ENCODE measurements at regions not wholly inside any gene's neighbourhood (a gene's known extent, or its start where the extent isn't known, plus 50 kb on each side); places are given as distances from the start of the nearest gene placed in this dataset.

- Histone ChIP-seq H3K9me3 (no peaks in the 10 kb centered on the region), H3K4me3 (no peak overlapping the region), H3K36me3 (ENCODE audit: low read depth) (no peaks in the 10 kb centered on the region), H3K4me1 (ENCODE audit: low read depth) (peaks cover 8% of the 10 kb centered on the region)
- intact Hi-C loops (cut with DNase I, micrococcal nuclease): no loop called here
- TF ChIP-seq CTCF (IDR thresholded peaks at IDR 0.05): no peak
- ATAC-seq (no peak), DNase-seq (no peak)
Observed at GRCh38 chr13:103514619-103515018, 448.4 kb upstream of the SLC10A2 start.

DNA sequence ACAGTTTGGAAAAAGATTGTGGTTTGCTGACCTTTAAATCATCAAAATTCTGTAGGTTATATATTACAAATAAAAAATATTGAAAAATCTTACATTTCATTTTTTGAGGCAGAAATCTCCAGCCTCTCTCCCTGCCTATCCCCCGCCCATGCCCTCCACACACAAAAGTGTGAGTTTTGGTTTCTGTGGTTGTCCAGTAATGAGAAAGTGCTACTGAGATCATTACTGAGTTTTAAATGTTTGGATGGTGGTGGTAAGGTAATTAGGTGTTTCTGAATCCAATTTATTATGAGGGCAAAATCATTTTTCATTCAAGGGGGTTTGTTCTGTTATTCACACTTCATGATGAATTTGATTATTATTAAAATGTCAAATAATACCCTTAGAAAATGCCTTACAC lies 448.0 kb upstream of the SLC10A2 start:
- peaks cover 8% of the 10 kb centered on the region for H3K4me1 ChIP-seq (ENCODE audit: low read depth)
- no peak for DNase-seq
- no peak for TF ChIP-seq CTCF (IDR thresholded peaks at IDR 0.05)
- no peaks in the 10 kb centered on the region for H3K9me3 ChIP-seq
- intact Hi-C loops (cut with DNase I, micrococcal nuclease): no loop called here
- no peaks in the 10 kb centered on the region for H3K36me3 ChIP-seq (ENCODE audit: low read depth)
- ATAC-seq: no peak
- H3K4me3 ChIP-seq: no peak overlapping the region

DNA sequence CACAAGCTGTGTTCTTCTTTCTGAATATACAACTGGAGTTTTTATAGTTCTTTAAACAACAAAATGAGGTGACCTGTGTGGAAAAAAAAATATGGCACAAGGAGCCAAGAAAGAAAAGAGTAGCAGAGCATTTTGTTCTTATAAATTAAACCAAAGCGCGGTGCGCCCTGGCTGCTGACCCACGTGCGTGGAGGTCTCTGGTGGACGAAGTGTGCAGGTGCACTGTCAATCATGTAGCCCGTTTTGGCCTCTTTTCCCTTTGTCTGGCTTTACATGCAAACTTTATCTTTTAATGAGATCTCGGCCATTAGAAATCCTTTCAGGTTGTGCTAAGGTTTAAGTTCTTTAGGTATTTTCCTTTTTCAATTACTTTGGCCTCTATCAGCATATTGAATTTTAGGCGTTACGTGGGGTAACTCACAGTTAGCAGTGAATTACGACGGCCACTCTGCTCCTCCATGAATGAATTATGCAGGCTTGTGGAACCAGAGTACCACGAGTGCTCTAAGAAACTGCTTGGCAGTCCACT lies 443.9 kb upstream of the SLC10A2 start:
- no peak for TF ChIP-seq CTCF (IDR thresholded peaks at IDR 0.05)
- Histone ChIP-seq H3K36me3 (ENCODE audit: low read depth) (no peaks in the 10 kb centered on the region), H3K9me3 (no peaks in the 10 kb centered on the region), H3K4me3 (no peak overlapping the region), H3K4me1 (ENCODE audit: low read depth) (no peaks in the 10 kb centered on the region)
- ATAC-seq (no peak), DNase-seq (no peak)
- intact Hi-C loops (cut with DNase I, micrococcal nuclease): no loop called here

DNA sequence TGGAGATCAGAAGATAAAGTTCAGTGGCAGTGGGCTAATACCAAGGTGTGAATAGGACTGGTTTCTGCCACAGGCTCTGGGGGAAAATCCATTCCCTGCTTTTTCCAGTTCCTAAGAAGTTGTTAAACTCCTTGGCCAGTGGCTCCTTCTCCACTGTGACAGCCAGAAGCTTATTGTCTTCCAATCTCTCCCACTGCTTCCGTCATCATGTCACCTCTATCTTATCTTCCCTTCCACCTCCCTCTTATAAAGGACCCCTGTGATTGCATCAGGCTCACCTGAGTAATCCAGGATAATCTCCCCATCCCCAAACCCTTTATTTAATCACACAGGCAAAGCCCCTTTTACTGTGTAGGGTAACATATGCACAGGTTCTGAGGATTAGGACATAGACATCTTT lies 431.2 kb upstream of the SLC10A2 start:
- Histone ChIP-seq H3K9me3 (no peaks in the 10 kb centered on the region), H3K36me3 (ENCODE audit: low read depth) (no peaks in the 10 kb centered on the region), H3K4me3 (no peak overlapping the region), H3K4me1 (ENCODE audit: low read depth) (no peaks in the 10 kb centered on the region)
- no peak for DNase-seq
- ATAC-seq: no peak
- intact Hi-C loops (cut with DNase I, micrococcal nuclease): no loop called here
- TF ChIP-seq CTCF (IDR thresholded peaks at IDR 0.05): no peak

GRCh38 chr13:103487841-103488240 lies 421.6 kb upstream of the SLC10A2 start:
- intact Hi-C loops (cut with DNase I, micrococcal nuclease): no loop called here
- no peak overlapping the region for H3K4me3 ChIP-seq
- H3K4me1 ChIP-seq (ENCODE audit: low read depth): no peaks in the 10 kb centered on the region
- H3K36me3 ChIP-seq (ENCODE audit: low read depth): no peaks in the 10 kb centered on the region
- H3K9me3 ChIP-seq: no peaks in the 10 kb centered on the region
- DNase-seq (no peak), ATAC-seq (no peak)
- TF ChIP-seq CTCF (IDR thresholded peaks at IDR 0.05): no peak

DNA sequence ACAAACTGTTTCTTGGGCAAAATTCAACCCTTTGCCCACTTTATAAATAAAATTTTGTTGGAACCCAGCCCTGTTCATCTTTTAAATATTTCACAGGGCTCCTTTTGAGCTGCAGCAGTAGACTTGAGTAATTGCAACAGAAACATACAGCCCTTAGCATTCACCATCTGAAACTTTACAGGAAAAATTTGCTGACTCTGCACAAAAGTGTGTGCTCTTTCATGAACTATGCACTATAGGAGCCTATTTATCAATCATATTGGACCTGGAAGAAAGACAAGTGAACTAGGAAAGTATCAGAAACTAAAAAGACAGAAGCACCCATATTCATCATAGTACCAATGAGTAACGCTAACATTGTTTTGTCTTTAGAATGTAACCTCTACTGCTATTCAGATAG lies 406.9 kb upstream of the SLC10A2 start:
- Histone ChIP-seq H3K9me3 (no peaks in the 10 kb centered on the region), H3K4me3 (no peak overlapping the region), H3K36me3 (ENCODE audit: low read depth) (no peaks in the 10 kb centered on the region), H3K4me1 (ENCODE audit: low read depth) (no peaks in the 10 kb centered on the region)
- intact Hi-C loops (cut with DNase I, micrococcal nuclease): no loop called here
- DNase-seq (no peak), ATAC-seq (no peak)
- TF ChIP-seq CTCF (IDR thresholded peaks at IDR 0.05): no peak
